GM12878 (cell line): ENCODE measurements at regions not wholly inside any gene's neighbourhood (a gene's known extent, or its start where the extent isn't known, plus 50 kb on each side); places are given as distances from the start of the nearest gene placed in this dataset.

Experiments
- ATAC-seq: fragments of 200-7000 bp; cut with Tn5 transposase; 3 replicates; pipeline ENCODE4 v1.9.1; 2020; ENCODE audit warnings: mild to moderate bottlenecking, moderate library complexity
- BruUV-seq: library from RNA; stranded (reverse); fragments of 400-500 nt; replicated peaks from 2 replicates; lab custom pipeline; 2021; lab: Mats Ljungman, UMichigan
- CTCF ChIA-PET: fragments of 300-600 bp; sonication (Branson Sonifier 250); formaldehyde crosslinking; extraction: SDS; loops from one replicate; lab custom pipeline; 2021; ENCODE audit warnings: inconsistent platforms; lab: Yijun Ruan, JAX
- POLR2A ChIA-PET: fragments of 350-600 bp; formaldehyde crosslinking; extraction: SDS; loops from one replicate; lab custom pipeline; 2021; ENCODE audit warnings: inconsistent platforms; lab: Charles Lee
- RAD21 ChIA-PET: fragments of 300-600 bp; sonication (Branson Sonifier 250); formaldehyde crosslinking; loops from one replicate; lab custom pipeline; 2023; ENCODE audit warnings: antibody characterized with exemption; ENCODE audit not compliant: unreplicated experiment; lab: Charles Lee
- SMC1A ChIA-PET: fragments of 300-600 bp; sonication (Branson Sonifier 250); formaldehyde crosslinking; loops from one replicate; lab custom pipeline; 2023; ENCODE audit not compliant: unreplicated experiment, uncharacterized antibody; lab: Charles Lee
- DNase-seq: peaks from one replicate; pipeline ENCODE4 v3.0.0-alpha.2; 2011; ENCODE audit warnings: low read depth, low spot score
- FAIRE-seq: peaks from 3 replicates; lab custom pipeline; 2011; peaks lifted over from hg19 to GRCh38; lab: Jason Lieb, UNC
- H2AFZ ChIP-seq: 2 replicates; pipeline ENCODE4 v1.6.0; 2011; ENCODE audit warnings: low read depth, low read length, control low read depth; ENCODE audit not compliant: control insufficient read depth
- H3K27ac ChIP-seq: 2 replicates; pipeline ENCODE4 v1.5.1; 2011; ENCODE audit warnings: control low read depth; ENCODE audit not compliant: control insufficient read depth, insufficient read depth
- H3K27me3 ChIP-seq, 2 experiments: replicated peaks in 1 of 2; 2 replicates each; pipeline versions ENCODE4 v1.6.0 to v1.6.1; 2011; ENCODE audit warnings: low read length in 1 of 2; ENCODE audit not compliant: control insufficient read depth in 2 of 2, insufficient read depth in 2 of 2
- H3K36me3 ChIP-seq, 2 experiments: 2 replicates each; pipeline ENCODE4 v1.5.1; 2011; ENCODE audit warnings: low read length in 1 of 2; ENCODE audit not compliant: control insufficient read depth in 2 of 2, insufficient read depth in 2 of 2
- H3K4me1 ChIP-seq: 2 replicates; pipeline ENCODE4 v1.6.1; 2011; ENCODE audit warnings: mild to moderate bottlenecking, low read length, moderate library complexity, mixed read lengths; ENCODE audit not compliant: control insufficient read depth, insufficient read depth
- H3K4me2 ChIP-seq: 2 replicates; pipeline ENCODE4 v1.6.0; 2011; ENCODE audit warnings: control low read depth; ENCODE audit not compliant: control insufficient read depth, insufficient read depth
- H3K4me3 ChIP-seq: fragments of 200-600 bp; sonication (generic); 2 replicates; pipeline ENCODE4 v1.5.1; 2016
- H3K79me2 ChIP-seq: 2 replicates; pipeline ENCODE4 v1.6.0; 2011; ENCODE audit warnings: low read length; ENCODE audit not compliant: control insufficient read depth, insufficient read depth
- H3K9ac ChIP-seq: 2 replicates; pipeline ENCODE4 v1.8.0; 2011; ENCODE audit warnings: low read length, control low read depth, mixed read lengths; ENCODE audit not compliant: control insufficient read depth, insufficient read depth
- H3K9me3 ChIP-seq: replicated peaks from 3 replicates; pipeline ENCODE4 v1.5.1; 2011; ENCODE audit warnings: mild to moderate bottlenecking, low read length; ENCODE audit not compliant: control insufficient read depth, insufficient read depth
- H4K20me1 ChIP-seq: 2 replicates; pipeline ENCODE4 v1.6.0; 2011; ENCODE audit not compliant: control insufficient read depth, insufficient read depth
- BACH1 ChIP-seq: fragments of 450-650 bp; IDR thresholded peaks from 2 replicates; pipeline ENCODE4 v1.6.1; 2017; ENCODE audit warnings: mild to moderate bottlenecking, borderline replicate concordance
- BCLAF1 ChIP-seq: fragments of 450-650 bp; IDR thresholded peaks from 2 replicates; pipeline ENCODE4 v1.6.1; 2017; ENCODE audit warnings: antibody characterized with exemption, mild to moderate bottlenecking, moderate library complexity
- CBX5 ChIP-seq: sonication (generic); IDR thresholded peaks from 2 replicates; pipeline ENCODE4 v1.6.1; 2016; ENCODE audit warnings: low read depth, moderate library complexity, mild to moderate bottlenecking, inconsistent platforms
- EP300 ChIP-seq, 2 experiments: fragments of 150-350 bp in 1 of 2; IDR thresholded peaks; 2 replicates each; pipeline ENCODE4 v1.6.1; 2011 to 2012; ENCODE audit warnings: low read depth in 2 of 2, low read length in 2 of 2, borderline replicate concordance in 1 of 2, improper control_type of control experiment in 1 of 2, inconsistent platforms in 1 of 2; ENCODE audit not compliant: control insufficient read depth in 1 of 2
- EZH2 ChIP-seq: IDR thresholded peaks from 2 replicates; pipeline ENCODE4 v1.6.1; 2012; ENCODE audit warnings: low read depth, mild to moderate bottlenecking, control low read depth, inconsistent platforms, low read length, borderline replicate concordance; ENCODE audit not compliant: control insufficient read depth
- RAD21 ChIP-seq: IDR thresholded peaks from 2 replicates; pipeline ENCODE4 v1.6.1; 2011; ENCODE audit warnings: mild to moderate bottlenecking, low read depth, low read length, moderate library complexity; ENCODE audit not compliant: insufficient read depth
- SREBF1 ChIP-seq: IDR thresholded peaks from 2 replicates; pipeline ENCODE4 v1.6.1; 2012; ENCODE audit warnings: mild to moderate bottlenecking, low read length
- TCF7 ChIP-seq: IDR thresholded peaks from 2 replicates; pipeline ENCODE4 v1.6.1; 2014; ENCODE audit warnings: antibody characterized with exemption, borderline replicate concordance
- USF2 ChIP-seq: IDR thresholded peaks from 2 replicates; pipeline ENCODE4 v1.6.1; 2011; ENCODE audit warnings: low read depth, low read length, improper control_type of control experiment, borderline replicate concordance
- ZBTB33 ChIP-seq: fragments of 450-650 bp; IDR thresholded peaks from 2 replicates; pipeline ENCODE4 v1.6.1; 2017; ENCODE audit warnings: mild to moderate bottlenecking
- ZNF274 ChIP-seq: IDR thresholded peaks from one replicate; pipeline ENCODE4 v1.8.0; 2011; ENCODE audit not compliant: insufficient read length, insufficient read depth
- WGBS: methylation state at CpG from one replicate; pipeline ENCODE4 v1.1.6; 2016; ENCODE audit warnings: low lambda C conversion rate; ENCODE audit not compliant: insufficient replicate concordance, insufficient coverage; ENCODE audit errors: missing lambda C conversion rate; 5-methylcytosine and 5-hydroxymethylcytosine counted together
- in situ Hi-C: fragments of 300-500 bp; cut with MboI; formaldehyde crosslinking; loops from 9 replicates; pipeline ENCODE4 v1.14.3; 2018; ENCODE audit warnings: mixed read lengths
- intact Hi-C: fragments of 100-400 bp; cut with micrococcal nuclease; formaldehyde crosslinking; loops from one replicate; pipeline ENCODE4 v1.14.2; 2022; ENCODE audit not compliant: unreplicated experiment
- TF ChIP-seq, protein P1 (sequence below): fragments of 450-650 bp; IDR thresholded peaks from 2 replicates; pipeline ENCODE4 v1.6.1; 2016; ENCODE audit warnings: mild to moderate bottlenecking
- TF ChIP-seq, protein P2 (sequence below), 3 experiments: IDR thresholded peaks in 2 of 3; conservative IDR thresholded peaks in 1 of 3; 2 replicates each; pipeline ENCODE4 v1.5.1; 2011; ENCODE audit warnings: low read depth in 3 of 3, low read length in 3 of 3, mild to moderate bottlenecking in 3 of 3, control low read depth in 2 of 3, moderate library complexity in 2 of 3, inconsistent platforms in 1 of 3, mixed read lengths in 1 of 3; ENCODE audit not compliant: control insufficient read depth in 2 of 3, insufficient read depth in 1 of 3; ENCODE audit errors: extremely low read depth in 1 of 3

- no peaks in the 10 kb centered on the region for H3K27me3 ChIP-seq
- no peak overlapping the region for H3K4me2 ChIP-seq
- DNase-seq (no peak), ATAC-seq (no peak), FAIRE-seq (no peak)
- no peak overlapping the region for H3K4me3 ChIP-seq
- no peaks in the 10 kb centered on the region for H4K20me1 ChIP-seq
- RAD21 ChIA-PET: no interaction called here
- H2AFZ ChIP-seq: no peak overlapping the region
- H3K79me2 ChIP-seq: no peaks in the 10 kb centered on the region
- peaks cover 2% of the 10 kb centered on the region; the same call in 1 of the 3 replicates for H3K9me3 ChIP-seq
- CTCF ChIA-PET: no interaction called here
- SMC1A ChIA-PET: no interaction called here
- WGBS: 36% methylated on average over 14 of the region's 15 CpGs
- no peaks in the 10 kb centered on the region for H3K36me3 ChIP-seq
- intact Hi-C loops: no loop called here
- H3K27ac ChIP-seq: no peak overlapping the region
- no TSS peak for BruUV-seq
- no peak overlapping the region for H3K9ac ChIP-seq
- in situ Hi-C loops: no loop called here
- no peaks in the 10 kb centered on the region for H3K4me1 ChIP-seq
- POLR2A ChIA-PET: no interaction called here
- no peak for TF ChIP-seq ZNF274
- no peak for TF ChIP-seq ZBTB33
- no peak for TF ChIP-seq BACH1
- TF ChIP-seq RAD21: no peak
- TF ChIP-seq EZH2: no peak
- no peak for TF ChIP-seq USF2
- TF ChIP-seq SREBF1: no peak
- no peak for TF ChIP-seq BCLAF1
- TF ChIP-seq CBX5: no peak
- TF ChIP-seq, protein P1, sequence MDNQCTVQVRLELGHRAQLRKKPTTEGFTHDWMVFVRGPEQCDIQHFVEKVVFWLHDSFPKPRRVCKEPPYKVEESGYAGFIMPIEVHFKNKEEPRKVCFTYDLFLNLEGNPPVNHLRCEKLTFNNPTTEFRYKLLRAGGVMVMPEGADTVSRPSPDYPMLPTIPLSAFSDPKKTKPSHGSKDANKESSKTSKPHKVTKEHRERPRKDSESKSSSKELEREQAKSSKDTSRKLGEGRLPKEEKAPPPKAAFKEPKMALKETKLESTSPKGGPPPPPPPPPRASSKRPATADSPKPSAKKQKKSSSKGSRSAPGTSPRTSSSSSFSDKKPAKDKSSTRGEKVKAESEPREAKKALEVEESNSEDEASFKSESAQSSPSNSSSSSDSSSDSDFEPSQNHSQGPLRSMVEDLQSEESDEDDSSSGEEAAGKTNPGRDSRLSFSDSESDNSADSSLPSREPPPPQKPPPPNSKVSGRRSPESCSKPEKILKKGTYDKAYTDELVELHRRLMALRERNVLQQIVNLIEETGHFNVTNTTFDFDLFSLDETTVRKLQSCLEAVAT: no peak
- TF ChIP-seq, protein P2, sequence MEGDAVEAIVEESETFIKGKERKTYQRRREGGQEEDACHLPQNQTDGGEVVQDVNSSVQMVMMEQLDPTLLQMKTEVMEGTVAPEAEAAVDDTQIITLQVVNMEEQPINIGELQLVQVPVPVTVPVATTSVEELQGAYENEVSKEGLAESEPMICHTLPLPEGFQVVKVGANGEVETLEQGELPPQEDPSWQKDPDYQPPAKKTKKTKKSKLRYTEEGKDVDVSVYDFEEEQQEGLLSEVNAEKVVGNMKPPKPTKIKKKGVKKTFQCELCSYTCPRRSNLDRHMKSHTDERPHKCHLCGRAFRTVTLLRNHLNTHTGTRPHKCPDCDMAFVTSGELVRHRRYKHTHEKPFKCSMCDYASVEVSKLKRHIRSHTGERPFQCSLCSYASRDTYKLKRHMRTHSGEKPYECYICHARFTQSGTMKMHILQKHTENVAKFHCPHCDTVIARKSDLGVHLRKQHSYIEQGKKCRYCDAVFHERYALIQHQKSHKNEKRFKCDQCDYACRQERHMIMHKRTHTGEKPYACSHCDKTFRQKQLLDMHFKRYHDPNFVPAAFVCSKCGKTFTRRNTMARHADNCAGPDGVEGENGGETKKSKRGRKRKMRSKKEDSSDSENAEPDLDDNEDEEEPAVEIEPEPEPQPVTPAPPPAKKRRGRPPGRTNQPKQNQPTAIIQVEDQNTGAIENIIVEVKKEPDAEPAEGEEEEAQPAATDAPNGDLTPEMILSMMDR (IDR thresholded peaks at IDR 0.05 in 2 of 3, conservative IDR thresholded peaks at IDR 0.05 in 1 of 3; ENCODE audit: control insufficient read depth in 2 of 3, extremely low read depth in 1 of 3, insufficient read depth in 1 of 3, low read depth in 3 of 3, low read length in 3 of 3): no peak
- no peak for TF ChIP-seq EP300 (IDR thresholded peaks at IDR 0.05; ENCODE audit: borderline replicate concordance in 1 of 2, control insufficient read depth in 1 of 2, low read depth in 2 of 2, low read length in 2 of 2)
- no peak for TF ChIP-seq TCF7
These were observed 519.2 kb downstream of the TCERG1L start for GRCh38 chr10:130792096-130792845.
